IMR-90 (cell line): ENCODE measurements at regions not wholly inside any gene's neighbourhood (a gene's known extent, or its start where the extent isn't known, plus 50 kb on each side); places are given as distances from the start of the nearest gene placed in this dataset.

Experiments used
- ATAC-seq: fragments of 200-7000 bp; cut with Tn5 transposase; 2 replicates; pipeline ENCODE4 v1.9.1; 2020; ENCODE audit warnings: low read depth, mild to moderate bottlenecking, moderate library complexity
- BruUV-seq: library from RNA; stranded (reverse); fragments of 400-500 nt; replicated peaks from 2 replicates; lab custom pipeline; 2021; lab: Mats Ljungman, UMichigan
- CTCF ChIA-PET: fragments of 300-600 bp; formaldehyde crosslinking; extraction: SDS; loops from one replicate; lab custom pipeline; 2021; ENCODE audit warnings: antibody characterized with exemption; lab: Yijun Ruan, JAX
- POLR2A ChIA-PET: fragments of 300-600 bp; sonication (Branson Sonifier 250); formaldehyde crosslinking; loops from one replicate; lab custom pipeline; 2022; ENCODE audit warnings: antibody characterized with exemption; ENCODE audit not compliant: unreplicated experiment; lab: Charles Lee
- DNase-seq: peaks from one replicate; pipeline ENCODE4 v3.0.0; 2013
- H2AFZ ChIP-seq: replicated peaks from 2 replicates; pipeline ENCODE3; 2013; ENCODE audit warnings: low read length, mild to moderate bottlenecking; ENCODE audit not compliant: poor library complexity
- H2AK5ac ChIP-seq: 2 replicates; pipeline ENCODE4 v1.6.1; 2013; ENCODE audit warnings: low read depth, low read length, inconsistent platforms
- H2AK9ac ChIP-seq: replicated peaks from 2 replicates; pipeline ENCODE3; 2013; ENCODE audit warnings: mild to moderate bottlenecking, low read depth, low read length, moderate library complexity; ENCODE audit not compliant: poor library complexity
- H2BK120ac ChIP-seq: 2 replicates; pipeline ENCODE4 v1.6.1; 2013; ENCODE audit warnings: low read depth, low read length, inconsistent platforms
- H2BK15ac ChIP-seq: 3 replicates; pipeline ENCODE4 v1.6.1; 2013; ENCODE audit warnings: low read depth, low read length, inconsistent platforms
- H2BK20ac ChIP-seq: 2 replicates; pipeline ENCODE4 v1.6.1; 2013; ENCODE audit warnings: low read depth, mild to moderate bottlenecking, inconsistent platforms, low read length, moderate library complexity
- H2BK5ac ChIP-seq: 2 replicates; pipeline ENCODE4 v1.6.1; 2013; ENCODE audit warnings: mild to moderate bottlenecking, low read depth, low read length, inconsistent platforms; ENCODE audit not compliant: poor library complexity, severe bottlenecking
- H3K14ac ChIP-seq: replicated peaks from 2 replicates; pipeline ENCODE4 v1.6.1; 2013; ENCODE audit warnings: low read depth, low read length, inconsistent platforms
- H3K18ac ChIP-seq: 2 replicates; pipeline ENCODE4 v1.6.1; 2013; ENCODE audit warnings: low read depth, low read length, control low read depth
- H3K23ac ChIP-seq: 2 replicates; pipeline ENCODE4 v1.6.1; 2013; ENCODE audit warnings: low read depth, low read length, inconsistent platforms
- H3K27ac ChIP-seq: 2 replicates; pipeline ENCODE4 v1.5.1; 2013; ENCODE audit warnings: mild to moderate bottlenecking, control low read depth, low read length; ENCODE audit not compliant: insufficient read depth
- H3K27me3 ChIP-seq: 2 replicates; pipeline ENCODE4 v1.6.1; 2013; ENCODE audit warnings: low read length; ENCODE audit not compliant: control insufficient read depth, insufficient read depth
- H3K36me3 ChIP-seq: 2 replicates; pipeline ENCODE4 v1.6.1; 2013; ENCODE audit warnings: low read length, mixed read lengths; ENCODE audit not compliant: control insufficient read depth, insufficient read depth
- H3K4ac ChIP-seq: 2 replicates; pipeline ENCODE4 v1.6.1; 2013; ENCODE audit warnings: low read depth, low read length, inconsistent platforms
- H3K4me1 ChIP-seq: 2 replicates; pipeline ENCODE4 v1.6.1; 2013; ENCODE audit warnings: low read length, mixed read lengths; ENCODE audit not compliant: control insufficient read depth, insufficient read depth
- H3K4me2 ChIP-seq: 2 replicates; pipeline ENCODE4 v1.6.1; 2013; ENCODE audit warnings: low read depth, mild to moderate bottlenecking, control low read depth, low read length, moderate library complexity
- H3K4me3 ChIP-seq: 2 replicates; pipeline ENCODE4 v1.5.1; 2013; ENCODE audit warnings: low read depth, mild to moderate bottlenecking, control low read depth, low read length, moderate library complexity; ENCODE audit not compliant: insufficient read depth
- H3K56ac ChIP-seq: 2 replicates; pipeline ENCODE4 v1.6.1; 2013; ENCODE audit warnings: low read length, inconsistent platforms; ENCODE audit not compliant: insufficient read depth; ENCODE audit errors: extremely low read depth
- H3K79me1 ChIP-seq, 2 experiments: 2 replicates each; pipeline ENCODE4 v1.6.1; 2013; ENCODE audit warnings: low read length in 2 of 2, inconsistent platforms in 1 of 2, low read depth in 1 of 2
- H3K9ac ChIP-seq: 2 replicates; pipeline ENCODE4 v1.6.1; 2013; ENCODE audit warnings: low read depth, low read length, control low read depth
- H3K9me1 ChIP-seq: 2 replicates; pipeline ENCODE4 v1.6.1; 2013; ENCODE audit warnings: low read length, inconsistent platforms; ENCODE audit not compliant: insufficient read depth
- H3K9me3 ChIP-seq: 2 replicates; pipeline ENCODE4 v1.6.1; 2013; ENCODE audit warnings: low read length; ENCODE audit not compliant: control insufficient read depth, insufficient read depth
- H4K20me1 ChIP-seq: 2 replicates; pipeline ENCODE4 v1.6.1; 2013; ENCODE audit warnings: low read length, inconsistent platforms; ENCODE audit not compliant: insufficient read depth
- H4K5ac ChIP-seq: 2 replicates; pipeline ENCODE4 v1.6.1; 2013; ENCODE audit warnings: mild to moderate bottlenecking, low read depth, low read length, control low read depth
- H4K8ac ChIP-seq, 2 experiments: 2 replicates each; pipeline ENCODE4 v1.6.1; 2013; ENCODE audit warnings: low read depth in 2 of 2, low read length in 2 of 2, control low read depth in 1 of 2, inconsistent platforms in 1 of 2
- H4K91ac ChIP-seq: 2 replicates; pipeline ENCODE4 v1.6.1; 2013; ENCODE audit warnings: low read depth, low read length, inconsistent platforms; ENCODE audit not compliant: insufficient read depth
- CEBPB ChIP-seq: IDR thresholded peaks from 2 replicates; pipeline ENCODE4 v1.6.1; 2012; ENCODE audit warnings: low read depth, low read length, improper control_type of control experiment
- WGBS, 2 experiments: methylation state at CpG; one replicate each; pipeline versions ENCODE4 v1.1.5 to v1.1.7; 2013; ENCODE audit warnings: missing lambda C conversion rate in 2 of 2; ENCODE audit not compliant: insufficient read length in 1 of 2; ENCODE audit errors: extremely low coverage in 2 of 2; 5-methylcytosine and 5-hydroxymethylcytosine counted together
- dilution Hi-C: fragments of 300-500 bp; cut with HindIII; formaldehyde crosslinking; loops from one replicate; pipeline ENCODE4 v1.14.3; 2018; ENCODE audit warnings: low sequenced_read_pairs; ENCODE audit not compliant: unreplicated experiment
- in situ Hi-C: fragments of 300-500 bp; cut with MboI; formaldehyde crosslinking; loops from 3 replicates; pipeline ENCODE4 v1.14.3; 2019; ENCODE audit warnings: low sequenced_read_pairs, inconsistent platforms, mixed read lengths
- intact Hi-C: fragments of 100-400 bp; cut with micrococcal nuclease; formaldehyde crosslinking; loops from 2 replicates; pipeline ENCODE4 v1.10.0; 2022

- no peaks in the 10 kb centered on the region for H3K79me1 ChIP-seq
- H3K27ac ChIP-seq: no peak overlapping the region
Measured at GRCh38 chr13:70788074-70788473, 679.8 kb upstream of the KLHL1 start.

More at GRCh38 chr13:70788074-70788473, 679.8 kb upstream of the KLHL1 start:
- Histone ChIP-seq H4K20me1 (no peaks in the 10 kb centered on the region), H3K4me2 (no peak overlapping the region), H3K23ac (no peak overlapping the region), H3K36me3 (no peaks in the 10 kb centered on the region), H2BK20ac (no peak overlapping the region), H2AFZ (no peak overlapping the region), H3K18ac (no peak overlapping the region), H4K8ac (no peak overlapping the region), H2BK15ac (no peak overlapping the region), H3K4me1 (no peaks in the 10 kb centered on the region), H3K4ac (no peak overlapping the region), H3K4me3 (no peak overlapping the region), H3K27me3 (no peaks in the 10 kb centered on the region), H3K9ac (no peak overlapping the region), H2BK5ac (no peak overlapping the region), H4K91ac (no peak overlapping the region), H3K9me1 (no peaks in the 10 kb centered on the region), H2AK5ac (no peak overlapping the region), H4K5ac (no peak overlapping the region), H2AK9ac (no peak overlapping the region), H3K56ac (no peak overlapping the region), H2BK120ac (no peak overlapping the region), H3K14ac (no peak overlapping the region), H3K9me3 (no peaks in the 10 kb centered on the region)
- TF ChIP-seq CEBPB: no peak
- ATAC-seq (no peak), DNase-seq (no peak)
- no CpG with 5 or more reads among the region's 3 CpGs for WGBS, 2 experiments
- POLR2A ChIA-PET: no interaction called here
- BruUV-seq: no TSS peak
- dilution Hi-C loops: no loop called here
- CTCF ChIA-PET: interaction anchor here (1.1 kb wide), 1 partner anchor 8 kb away, joined by 3 read pairs; no protein-coding TSS in a partner anchor
- intact Hi-C loops: no loop called here
- in situ Hi-C loops: no loop called here
